CD4-positive, CD25-positive, alpha-beta regulatory T cell (primary cell): ENCODE measurements at regions not wholly inside any gene's neighbourhood (a gene's known extent, or its start where the extent isn't known, plus 50 kb on each side); places are given as distances from the start of the nearest gene placed in this dataset.

Experiments
- ATAC-seq, 2 donors: fragments of 150-1000 bp; cut with Tn5 transposase; one replicate each; pipeline ENCODE4 v1.10.0; 2021; ENCODE audit warnings: low read depth in 2 of 2, moderate number of reproducible peaks in 2 of 2, moderate library complexity in 1 of 2
- DNase-seq, 3 donors: peaks; one replicate each; pipeline versions ENCODE4 v3.0.0 to v3.0.0-alpha.2; 2012 to 2022; ENCODE audit warnings: mixed read lengths in 1 of 3
- H3K27ac ChIP-seq: one replicate; pipeline ENCODE4 v1.7.0; 2013; ENCODE audit warnings: mild to moderate bottlenecking, low read length; ENCODE audit not compliant: insufficient read depth, poor library complexity, severe bottlenecking
- H3K27me3 ChIP-seq: one replicate; pipeline ENCODE4 v1.7.0; 2013; ENCODE audit warnings: low read length; ENCODE audit not compliant: control insufficient read depth, insufficient read depth
- H3K36me3 ChIP-seq: one replicate; pipeline ENCODE4 v1.7.0; 2013; ENCODE audit warnings: mild to moderate bottlenecking, low read length, moderate library complexity; ENCODE audit not compliant: control insufficient read depth, insufficient read depth
- H3K4me1 ChIP-seq: 2 replicates; pipeline ENCODE4 v1.7.0; 2013; ENCODE audit warnings: mild to moderate bottlenecking, low read length; ENCODE audit not compliant: insufficient read depth, control insufficient read depth, poor library complexity, severe bottlenecking
- H3K4me3 ChIP-seq: one replicate; pipeline ENCODE4 v1.7.0; 2013; ENCODE audit warnings: low read depth, mild to moderate bottlenecking, low read length, moderate library complexity
- H3K9me3 ChIP-seq, 2 experiments: 1 replicate in 1 of 2; 2 replicates in 1 of 2; pipeline ENCODE4 v1.7.0; 2013; ENCODE audit warnings: low read length in 2 of 2, mild to moderate bottlenecking in 1 of 2, moderate library complexity in 1 of 2; ENCODE audit not compliant: control insufficient read depth in 2 of 2
- H3K27ac Mint-ChIP-seq, 3 donors: one replicate each; pipeline ENCODE4 v1.8.0; 2020 to 2022; ENCODE audit warnings: mild to moderate bottlenecking in 3 of 3, mixed read lengths in 3 of 3, moderate library complexity in 2 of 3
- H3K27me3 Mint-ChIP-seq: one replicate; pipeline ENCODE4 v1.8.0; 2022; ENCODE audit warnings: mild to moderate bottlenecking, mixed read lengths
- H3K36me3 Mint-ChIP-seq: one replicate; pipeline ENCODE4 v1.8.0; 2020; ENCODE audit warnings: mixed read lengths
- H3K4me1 Mint-ChIP-seq, 4 donors: one replicate each; pipeline ENCODE4 v1.8.0; 2020 to 2022; ENCODE audit warnings: mixed read lengths in 4 of 4, mild to moderate bottlenecking in 1 of 4
- H3K4me3 Mint-ChIP-seq, 4 donors: one replicate each; pipeline ENCODE4 v1.8.0; 2020 to 2022; ENCODE audit warnings: mild to moderate bottlenecking in 4 of 4, mixed read lengths in 4 of 4, moderate library complexity in 3 of 4
- H3K9me3 Mint-ChIP-seq, 7 donors: one replicate each; pipeline ENCODE4 v1.8.0; 2020 to 2022; ENCODE audit warnings: mixed read lengths in 7 of 7, mild to moderate bottlenecking in 3 of 7, moderate library complexity in 2 of 7

GRCh38 chr5:40084614-40085013, 595.1 kb upstream of the PTGER4 start:
- H3K36me3 Mint-ChIP-seq: no peaks in the 10 kb centered on the region
- Histone ChIP-seq H3K4me1 (no peaks in the 10 kb centered on the region), H3K27ac (no peak overlapping the region), H3K36me3 (no peaks in the 10 kb centered on the region), H3K4me3 (no peak overlapping the region), H3K27me3 (no peaks in the 10 kb centered on the region), H3K9me3 (no peaks in the 10 kb centered on the region)
- no peak overlapping the region for H3K4me3 Mint-ChIP-seq
- ATAC-seq: no peak
- no peaks in the 10 kb centered on the region for H3K4me1 Mint-ChIP-seq
- H3K27me3 Mint-ChIP-seq: peaks cover 11% of the 10 kb centered on the region
- peaks cover 0 to 11% (median 3%) of the 10 kb centered on the region in 7 donors for H3K9me3 Mint-ChIP-seq
- no peak for DNase-seq
- no peak overlapping the region for H3K27ac Mint-ChIP-seq

- no peak overlapping the region for H3K4me3 ChIP-seq
- Mint-ChIP-seq H3K27ac (no peak overlapping the region), H3K4me1 (no peaks in the 10 kb centered on the region), H3K9me3 (peaks cover 0 to 11% (median 3%) of the 10 kb centered on the region in 7 donors), H3K4me3 (no peak overlapping the region), H3K27me3 (peaks cover 14% of the 10 kb centered on the region), H3K36me3 (no peaks in the 10 kb centered on the region)
- H3K9me3 ChIP-seq: no peaks in the 10 kb centered on the region
- H3K27ac ChIP-seq: no peak overlapping the region
- no peak for DNase-seq
- no peaks in the 10 kb centered on the region for H3K4me1 ChIP-seq
- no peaks in the 10 kb centered on the region for H3K36me3 ChIP-seq
- H3K27me3 ChIP-seq: peaks cover 12% of the 10 kb centered on the region
- ATAC-seq: no peak
These were observed 597.4 kb upstream of the PTGER4 start for GRCh38 chr5:40082313-40082712.

- peaks cover 8% of the 10 kb centered on the region for H3K27me3 Mint-ChIP-seq
- no peaks in the 10 kb centered on the region for H3K4me1 Mint-ChIP-seq
These were observed 599.5 kb upstream of the PTGER4 start for GRCh38 chr5:40080191-40080590.

GRCh38 chr5:40078898-40079575, 600.7 kb upstream of the PTGER4 start:
- H3K36me3 Mint-ChIP-seq: no peaks in the 10 kb centered on the region
- Histone ChIP-seq H3K4me1 (no peaks in the 10 kb centered on the region), H3K4me3 (no peak overlapping the region), H3K36me3 (no peaks in the 10 kb centered on the region), H3K27me3 (peaks cover 12% of the 10 kb centered on the region), H3K27ac (no peak overlapping the region), H3K9me3 (no peaks in the 10 kb centered on the region)
- no peak for ATAC-seq
- DNase-seq: no peak
- no peak overlapping the region for H3K4me3 Mint-ChIP-seq
- H3K4me1 Mint-ChIP-seq: no peaks in the 10 kb centered on the region
- peaks cover 8% of the 10 kb centered on the region for H3K27me3 Mint-ChIP-seq
- peaks cover 0 to 3% (median 0%) of the 10 kb centered on the region in 7 donors for H3K9me3 Mint-ChIP-seq
- no peak overlapping the region for H3K27ac Mint-ChIP-seq

More at GRCh38 chr5:40080191-40080590, 599.5 kb upstream of the PTGER4 start:
- no peaks in the 10 kb centered on the region for H3K36me3 Mint-ChIP-seq
- DNase-seq: no peak
- Histone ChIP-seq H3K27me3 (peaks cover 12% of the 10 kb centered on the region), H3K36me3 (no peaks in the 10 kb centered on the region), H3K27ac (no peak overlapping the region), H3K9me3 (no peaks in the 10 kb centered on the region), H3K4me1 (no peaks in the 10 kb centered on the region), H3K4me3 (no peak overlapping the region)
- H3K27ac Mint-ChIP-seq: no peak overlapping the region
- peaks cover 0 to 8% (median 0%) of the 10 kb centered on the region in 7 donors for H3K9me3 Mint-ChIP-seq
- ATAC-seq: no peak
- no peak overlapping the region for H3K4me3 Mint-ChIP-seq

GRCh38 chr5:40074826-40075225, 604.9 kb upstream of the PTGER4 start:
- H3K9me3 Mint-ChIP-seq: peaks cover 0 to 3% (median 0%) of the 10 kb centered on the region in 7 donors
- DNase-seq (no peak), ATAC-seq (no peak)
- Histone ChIP-seq H3K4me1 (no peaks in the 10 kb centered on the region), H3K4me3 (no peak overlapping the region), H3K9me3 (no peaks in the 10 kb centered on the region), H3K27me3 (peaks cover 12% of the 10 kb centered on the region), H3K36me3 (no peaks in the 10 kb centered on the region), H3K27ac (no peak overlapping the region)
- no peaks in the 10 kb centered on the region for H3K36me3 Mint-ChIP-seq
- no peaks in the 10 kb centered on the region for H3K4me1 Mint-ChIP-seq
- no peak overlapping the region for H3K4me3 Mint-ChIP-seq
- no peak overlapping the region for H3K27ac Mint-ChIP-seq
- peaks cover 9% of the 10 kb centered on the region for H3K27me3 Mint-ChIP-seq

- peaks cover 0 to 3% (median 0%) of the 10 kb centered on the region in 7 donors for H3K9me3 Mint-ChIP-seq
- H3K4me3 Mint-ChIP-seq: no peak overlapping the region
- H3K27ac Mint-ChIP-seq: no peak overlapping the region
- Histone ChIP-seq H3K4me3 (no peak overlapping the region), H3K27me3 (peaks cover 9% of the 10 kb centered on the region), H3K27ac (no peak overlapping the region), H3K9me3 (no peaks in the 10 kb centered on the region), H3K4me1 (no peaks in the 10 kb centered on the region), H3K36me3 (no peaks in the 10 kb centered on the region)
- no peaks in the 10 kb centered on the region for H3K36me3 Mint-ChIP-seq
- ATAC-seq (no peak), DNase-seq (no peak)
- H3K27me3 Mint-ChIP-seq: peaks cover 9% of the 10 kb centered on the region
- no peaks in the 10 kb centered on the region for H3K4me1 Mint-ChIP-seq
These were observed 605.8 kb upstream of the PTGER4 start for GRCh38 chr5:40073927-40074326.

GRCh38 chr5:40071870-40072269, 607.8 kb upstream of the PTGER4 start:
- H3K27ac ChIP-seq: no peak overlapping the region
- no peak overlapping the region for H3K27ac Mint-ChIP-seq
- H3K36me3 ChIP-seq: no peaks in the 10 kb centered on the region
- H3K4me1 Mint-ChIP-seq: no peaks in the 10 kb centered on the region
- no peaks in the 10 kb centered on the region for H3K9me3 ChIP-seq
- no peak for ATAC-seq
- peaks cover 6% of the 10 kb centered on the region for H3K27me3 Mint-ChIP-seq
- peaks cover 0 to 1% (median 0%) of the 10 kb centered on the region in 7 donors for H3K9me3 Mint-ChIP-seq
- no peak overlapping the region for H3K4me3 ChIP-seq
- no peaks in the 10 kb centered on the region for H3K27me3 ChIP-seq
- no peak for DNase-seq
- H3K4me3 Mint-ChIP-seq: no peak overlapping the region
- no peaks in the 10 kb centered on the region for H3K4me1 ChIP-seq
- H3K36me3 Mint-ChIP-seq: no peaks in the 10 kb centered on the region

- no peaks in the 10 kb centered on the region for H3K36me3 Mint-ChIP-seq
These were observed 613.1 kb upstream of the PTGER4 start for GRCh38 chr5:40066616-40067015.

More at GRCh38 chr5:40066616-40067015, 613.1 kb upstream of the PTGER4 start:
- Mint-ChIP-seq H3K9me3 (peaks cover 0 to 3% (median 0%) of the 10 kb centered on the region in 7 donors), H3K4me1 (no peaks in the 10 kb centered on the region), H3K27me3 (peaks cover 11% of the 10 kb centered on the region), H3K4me3 (no peak overlapping the region), H3K27ac (no peak overlapping the region)
- Histone ChIP-seq H3K9me3 (no peaks in the 10 kb centered on the region), H3K36me3 (no peaks in the 10 kb centered on the region), H3K27ac (no peak overlapping the region), H3K4me3 (no peak overlapping the region), H3K4me1 (no peaks in the 10 kb centered on the region), H3K27me3 (no peaks in the 10 kb centered on the region)
- no peak for ATAC-seq
- no peak for DNase-seq
